ENCODE measurements at regions not wholly inside any gene's neighbourhood (a gene's known extent, or its start where the extent isn't known, plus 50 kb on each side); places are given as distances from the start of the nearest gene placed in this dataset.

DNA sequence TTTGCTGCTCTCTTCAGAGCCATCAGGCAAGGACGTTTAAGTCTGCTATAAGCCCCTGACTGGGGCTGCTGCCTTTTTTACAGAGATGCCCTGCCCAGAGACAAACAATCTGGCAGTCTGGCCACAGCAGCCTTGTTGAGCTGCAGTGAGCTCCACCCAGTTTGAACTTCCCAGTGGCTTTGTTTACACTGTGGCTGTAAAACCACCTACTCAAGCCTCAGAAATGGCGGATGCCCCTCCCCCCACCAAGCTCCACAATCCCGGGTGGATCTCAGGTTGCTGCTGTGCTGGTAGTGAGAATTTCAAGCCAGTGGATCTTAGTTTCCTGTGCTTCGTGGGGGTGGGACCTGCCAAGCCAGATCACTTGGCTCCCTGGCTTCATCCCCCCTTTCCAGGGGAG is 59.7 kb upstream of the SNCAIP start:
- TF ChIP-seq, protein P1, sequence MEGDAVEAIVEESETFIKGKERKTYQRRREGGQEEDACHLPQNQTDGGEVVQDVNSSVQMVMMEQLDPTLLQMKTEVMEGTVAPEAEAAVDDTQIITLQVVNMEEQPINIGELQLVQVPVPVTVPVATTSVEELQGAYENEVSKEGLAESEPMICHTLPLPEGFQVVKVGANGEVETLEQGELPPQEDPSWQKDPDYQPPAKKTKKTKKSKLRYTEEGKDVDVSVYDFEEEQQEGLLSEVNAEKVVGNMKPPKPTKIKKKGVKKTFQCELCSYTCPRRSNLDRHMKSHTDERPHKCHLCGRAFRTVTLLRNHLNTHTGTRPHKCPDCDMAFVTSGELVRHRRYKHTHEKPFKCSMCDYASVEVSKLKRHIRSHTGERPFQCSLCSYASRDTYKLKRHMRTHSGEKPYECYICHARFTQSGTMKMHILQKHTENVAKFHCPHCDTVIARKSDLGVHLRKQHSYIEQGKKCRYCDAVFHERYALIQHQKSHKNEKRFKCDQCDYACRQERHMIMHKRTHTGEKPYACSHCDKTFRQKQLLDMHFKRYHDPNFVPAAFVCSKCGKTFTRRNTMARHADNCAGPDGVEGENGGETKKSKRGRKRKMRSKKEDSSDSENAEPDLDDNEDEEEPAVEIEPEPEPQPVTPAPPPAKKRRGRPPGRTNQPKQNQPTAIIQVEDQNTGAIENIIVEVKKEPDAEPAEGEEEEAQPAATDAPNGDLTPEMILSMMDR (IDR thresholded peaks at IDR 0.05; ENCODE audit: unreplicated experiment), result no peak
- Mint-ChIP-seq H3K4me1 (ENCODE audit: unreplicated experiment) (no peaks in the 10 kb centered on the region), H3K4me3 (ENCODE audit: unreplicated experiment) (no peak overlapping the region), H3K9me3 (ENCODE audit: unreplicated experiment) (peaks cover 4% of the 10 kb centered on the region), H3K36me3 (ENCODE audit: low read depth, unreplicated experiment) (peaks cover 3% of the 10 kb centered on the region), H3K27me3 (ENCODE audit: unreplicated experiment) (peaks cover 6% of the 10 kb centered on the region), H3K27ac (ENCODE audit: unreplicated experiment) (no peak overlapping the region)
- DNase-seq (ENCODE audit: low spot score), result no peak

- Mint-ChIP-seq H3K4me3 (ENCODE audit: unreplicated experiment) (no peak overlapping the region), H3K36me3 (ENCODE audit: low read depth, unreplicated experiment) (peaks cover 3% of the 10 kb centered on the region), H3K9me3 (ENCODE audit: unreplicated experiment) (peaks cover 4% of the 10 kb centered on the region), H3K27ac (ENCODE audit: unreplicated experiment) (no peak overlapping the region), H3K4me1 (ENCODE audit: unreplicated experiment) (no peaks in the 10 kb centered on the region), H3K27me3 (ENCODE audit: unreplicated experiment) (peaks cover 9% of the 10 kb centered on the region)
- TF ChIP-seq, protein P1 (IDR thresholded peaks at IDR 0.05; ENCODE audit: unreplicated experiment), result no peak
- no peak for DNase-seq (ENCODE audit: low spot score)
These were observed 58.2 kb upstream of the SNCAIP start for GRCh38 chr5:122253794-122254193.

- no peaks in the 10 kb centered on the region for H3K4me1 Mint-ChIP-seq (ENCODE audit: unreplicated experiment)
- H3K27ac Mint-ChIP-seq (ENCODE audit: unreplicated experiment), result no peak overlapping the region
- H3K4me3 Mint-ChIP-seq (ENCODE audit: unreplicated experiment), result no peak overlapping the region
- peaks cover 9% of the 10 kb centered on the region for H3K27me3 Mint-ChIP-seq (ENCODE audit: unreplicated experiment)
- peaks cover 3% of the 10 kb centered on the region for H3K36me3 Mint-ChIP-seq (ENCODE audit: low read depth, unreplicated experiment)
- peaks cover 4% of the 10 kb centered on the region for H3K9me3 Mint-ChIP-seq (ENCODE audit: unreplicated experiment)
- DNase-seq (ENCODE audit: low spot score), result no peak
- TF ChIP-seq, protein P1 (IDR thresholded peaks at IDR 0.05; ENCODE audit: unreplicated experiment), result no peak
These were observed 55.6 kb upstream of the SNCAIP start for GRCh38 chr5:122256388-122256787.

- Mint-ChIP-seq H3K27me3 (ENCODE audit: unreplicated experiment) (peaks cover 9% of the 10 kb centered on the region), H3K4me1 (ENCODE audit: unreplicated experiment) (no peaks in the 10 kb centered on the region), H3K36me3 (ENCODE audit: low read depth, unreplicated experiment) (peaks cover 3% of the 10 kb centered on the region), H3K9me3 (ENCODE audit: unreplicated experiment) (peaks cover 4% of the 10 kb centered on the region), H3K27ac (ENCODE audit: unreplicated experiment) (no peak overlapping the region), H3K4me3 (ENCODE audit: unreplicated experiment) (no peak overlapping the region)
- DNase-seq (ENCODE audit: low spot score), result no peak
- TF ChIP-seq, protein P1 (IDR thresholded peaks at IDR 0.05; ENCODE audit: unreplicated experiment), result no peak
These were observed 55.0 kb upstream of the SNCAIP start for GRCh38 chr5:122257000-122257399.

DNA sequence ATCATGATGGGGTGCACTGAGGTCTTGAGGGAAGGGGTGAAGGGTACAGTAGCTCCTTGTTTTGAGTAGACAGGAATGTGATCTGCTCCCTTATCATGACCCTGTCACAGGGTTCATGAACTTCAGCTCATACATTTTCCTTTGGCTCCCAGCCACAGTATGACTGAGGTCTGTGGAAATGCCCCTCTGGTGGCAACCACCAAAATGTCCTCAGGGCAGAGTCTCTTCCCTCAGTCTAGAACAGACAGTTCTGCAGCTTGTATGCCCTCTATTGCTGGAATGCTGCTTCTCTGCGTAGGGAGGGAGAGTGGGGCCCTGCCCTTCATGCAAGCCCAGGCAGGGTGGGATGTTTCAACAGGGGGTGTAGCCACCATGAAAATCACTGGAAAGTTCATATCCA is 53.8 kb upstream of the SNCAIP start:
- Mint-ChIP-seq H3K4me1 (ENCODE audit: unreplicated experiment) (peaks cover 7% of the 10 kb centered on the region), H3K27me3 (ENCODE audit: unreplicated experiment) (peaks cover 6% of the 10 kb centered on the region), H3K27ac (ENCODE audit: unreplicated experiment) (no peak overlapping the region), H3K36me3 (ENCODE audit: low read depth, unreplicated experiment) (peaks cover 3% of the 10 kb centered on the region), H3K4me3 (ENCODE audit: unreplicated experiment) (no peak overlapping the region), H3K9me3 (ENCODE audit: unreplicated experiment) (peaks cover 4% of the 10 kb centered on the region)
- TF ChIP-seq, protein P1 (IDR thresholded peaks at IDR 0.05; ENCODE audit: unreplicated experiment), result no peak
- no peak for DNase-seq (ENCODE audit: low spot score)

Measured in endothelial cell (in vitro differentiated cells).